ENCODE measurements at regions not wholly inside any gene's neighbourhood (a gene's known extent, or its start where the extent isn't known, plus 50 kb on each side); places are given as distances from the start of the nearest gene placed in this dataset.
A peak's percentile ranks its signal among the peaks of the same experiment; 100 is the strongest.

DNA sequence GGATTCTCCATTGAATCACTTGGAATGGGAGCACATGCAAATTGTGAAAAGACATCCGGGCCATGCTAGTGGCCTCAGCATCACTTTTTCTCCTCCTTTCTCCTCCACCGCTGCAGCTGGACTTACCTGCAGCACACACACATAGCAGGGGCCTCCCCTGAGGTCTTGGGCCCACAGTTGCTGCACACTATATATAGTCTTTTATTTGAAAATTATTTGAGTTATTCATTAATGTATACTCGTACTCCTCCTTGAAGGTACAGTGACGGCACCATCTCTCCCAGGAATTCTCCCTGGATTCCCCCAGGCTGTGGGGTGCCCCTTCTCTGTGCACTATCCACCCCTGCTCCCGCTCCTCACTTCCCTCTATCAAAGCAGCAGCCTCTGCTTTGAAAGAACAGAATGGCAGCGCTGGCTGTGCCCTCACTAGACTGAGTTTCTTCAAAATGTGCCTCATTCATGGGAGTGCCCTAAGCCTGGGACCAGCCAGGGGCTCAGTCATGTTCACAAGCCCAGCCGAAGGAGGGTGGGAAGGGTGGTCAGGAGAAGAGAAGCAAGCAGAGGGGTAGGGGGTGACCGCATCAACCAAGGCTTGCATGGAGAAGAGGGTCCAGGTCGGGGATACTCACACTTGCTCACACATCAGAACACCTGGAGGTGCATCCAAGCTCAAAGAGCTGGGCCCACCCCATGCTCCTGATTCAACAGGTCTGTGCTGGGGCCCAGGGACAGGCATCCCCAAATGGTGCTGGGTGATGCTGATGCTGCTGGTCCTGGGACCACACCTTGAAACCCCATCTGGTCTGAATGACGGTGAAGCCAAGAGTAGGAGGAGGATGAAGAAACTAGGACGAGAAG is 156.2 kb upstream of the ZMIZ1 start:
- Histone ChIP-seq H3K9me3 (no peaks in the 10 kb centered on the region), H3K27ac (no peak overlapping the region), H3K4me3 (no peak overlapping the region), H3K4me1 (peaks cover 4% of the 10 kb centered on the region), H3K36me3 (ENCODE audit: low read depth, missing control alignments) (no peaks in the 10 kb centered on the region), H3K27me3 (no peaks in the 10 kb centered on the region)
- intact Hi-C loops (cut with DNase I; ENCODE audit: low total_unique reads): no loop called here
- TF ChIP-seq, protein P1, sequence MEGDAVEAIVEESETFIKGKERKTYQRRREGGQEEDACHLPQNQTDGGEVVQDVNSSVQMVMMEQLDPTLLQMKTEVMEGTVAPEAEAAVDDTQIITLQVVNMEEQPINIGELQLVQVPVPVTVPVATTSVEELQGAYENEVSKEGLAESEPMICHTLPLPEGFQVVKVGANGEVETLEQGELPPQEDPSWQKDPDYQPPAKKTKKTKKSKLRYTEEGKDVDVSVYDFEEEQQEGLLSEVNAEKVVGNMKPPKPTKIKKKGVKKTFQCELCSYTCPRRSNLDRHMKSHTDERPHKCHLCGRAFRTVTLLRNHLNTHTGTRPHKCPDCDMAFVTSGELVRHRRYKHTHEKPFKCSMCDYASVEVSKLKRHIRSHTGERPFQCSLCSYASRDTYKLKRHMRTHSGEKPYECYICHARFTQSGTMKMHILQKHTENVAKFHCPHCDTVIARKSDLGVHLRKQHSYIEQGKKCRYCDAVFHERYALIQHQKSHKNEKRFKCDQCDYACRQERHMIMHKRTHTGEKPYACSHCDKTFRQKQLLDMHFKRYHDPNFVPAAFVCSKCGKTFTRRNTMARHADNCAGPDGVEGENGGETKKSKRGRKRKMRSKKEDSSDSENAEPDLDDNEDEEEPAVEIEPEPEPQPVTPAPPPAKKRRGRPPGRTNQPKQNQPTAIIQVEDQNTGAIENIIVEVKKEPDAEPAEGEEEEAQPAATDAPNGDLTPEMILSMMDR (IDR thresholded peaks at IDR 0.05): no peak
- TF ChIP-seq POLR2A (IDR thresholded peaks at IDR 0.05): no peak
- DNase-seq: no peak
- WGBS, 2 donors: 77 to 82% methylated on average over 10 to 11 of the region's 11 CpGs

DNA sequence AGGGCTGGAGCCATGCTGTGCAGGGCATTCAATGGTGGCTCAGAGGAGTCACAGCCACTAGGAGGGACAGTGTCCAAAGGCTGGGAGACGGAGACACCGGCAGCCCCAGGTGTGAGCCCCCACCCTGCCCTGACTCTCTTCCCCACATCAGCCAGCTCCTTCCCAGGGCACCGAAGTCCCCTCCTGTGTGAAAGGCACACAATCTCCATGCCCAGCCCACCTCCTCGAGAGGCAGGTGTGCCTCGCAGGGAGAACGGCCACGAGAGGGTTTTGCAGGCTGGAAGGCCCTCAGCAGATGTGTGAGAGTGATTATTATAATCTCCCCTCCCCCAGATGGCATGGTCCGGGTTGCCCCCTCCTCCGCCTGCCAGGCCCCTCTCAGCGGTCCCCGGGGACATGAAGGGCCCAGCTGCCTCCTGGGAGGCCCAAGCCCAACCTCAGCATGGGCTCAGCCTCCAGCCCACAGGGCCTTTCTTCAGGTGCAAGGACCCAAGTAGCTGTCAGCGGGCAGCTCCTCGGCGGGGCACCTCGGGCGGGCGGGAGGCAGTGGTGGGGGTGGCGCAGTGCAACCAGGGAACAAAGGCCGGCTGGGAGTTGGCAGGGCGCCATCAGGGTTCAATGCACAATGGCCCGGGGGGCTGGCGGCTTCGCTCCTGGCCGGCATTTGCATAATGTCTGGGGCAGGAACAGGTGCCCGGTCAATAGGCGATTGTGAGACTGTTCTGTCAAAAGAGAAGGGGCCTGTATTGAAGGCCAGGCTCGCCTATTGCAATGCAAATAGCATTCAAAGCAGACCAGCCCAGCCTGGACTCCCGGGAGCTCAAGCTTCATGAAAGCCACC is 155.3 kb upstream of the ZMIZ1 start:
- intact Hi-C loops (cut with DNase I; ENCODE audit: low total_unique reads): no loop called here
- Histone ChIP-seq H3K36me3 (ENCODE audit: low read depth, missing control alignments) (no peaks in the 10 kb centered on the region), H3K9me3 (no peaks in the 10 kb centered on the region), H3K27ac (no peak overlapping the region), H3K4me1 (no peaks in the 10 kb centered on the region), H3K4me3 (no peak overlapping the region), H3K27me3 (no peaks in the 10 kb centered on the region)
- TF ChIP-seq, protein P1 (IDR thresholded peaks at IDR 0.05): no peak
- TF ChIP-seq POLR2A (IDR thresholded peaks at IDR 0.05): no peak
- no peak for DNase-seq
- WGBS, 2 donors: 73 to 79% methylated on average over 7 to 28 of the region's 28 CpGs

DNA sequence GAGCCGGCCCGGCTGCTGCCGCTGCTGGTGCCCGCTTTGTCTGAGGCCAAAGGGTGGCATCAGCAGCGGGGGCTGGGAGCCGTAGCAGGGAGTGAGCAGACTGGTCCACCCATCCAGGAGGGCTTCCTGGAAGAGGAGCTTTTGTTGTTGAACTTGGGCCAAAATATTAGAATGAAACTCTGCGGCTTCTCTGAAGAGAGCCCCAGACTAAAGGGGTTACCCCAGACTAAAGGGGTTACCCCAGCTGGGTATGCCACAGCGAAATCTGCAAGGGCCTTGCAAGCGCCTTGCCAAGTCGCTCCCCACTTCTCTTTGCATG is 154.7 kb upstream of the ZMIZ1 start:
- Histone ChIP-seq H3K36me3 (ENCODE audit: low read depth, missing control alignments) (no peaks in the 10 kb centered on the region), H3K4me1 (no peaks in the 10 kb centered on the region), H3K4me3 (no peak overlapping the region), H3K27me3 (no peaks in the 10 kb centered on the region), H3K9me3 (no peaks in the 10 kb centered on the region), H3K27ac (no peak overlapping the region)
- intact Hi-C loops (cut with DNase I; ENCODE audit: low total_unique reads): no loop called here
- WGBS, 2 donors: 86 to 90% methylated on average over 5 to 10 of the region's 10 CpGs
- no peak for DNase-seq
- no peak for TF ChIP-seq POLR2A (IDR thresholded peaks at IDR 0.05)
- TF ChIP-seq, protein P1 (IDR thresholded peaks at IDR 0.05): no peak

DNA sequence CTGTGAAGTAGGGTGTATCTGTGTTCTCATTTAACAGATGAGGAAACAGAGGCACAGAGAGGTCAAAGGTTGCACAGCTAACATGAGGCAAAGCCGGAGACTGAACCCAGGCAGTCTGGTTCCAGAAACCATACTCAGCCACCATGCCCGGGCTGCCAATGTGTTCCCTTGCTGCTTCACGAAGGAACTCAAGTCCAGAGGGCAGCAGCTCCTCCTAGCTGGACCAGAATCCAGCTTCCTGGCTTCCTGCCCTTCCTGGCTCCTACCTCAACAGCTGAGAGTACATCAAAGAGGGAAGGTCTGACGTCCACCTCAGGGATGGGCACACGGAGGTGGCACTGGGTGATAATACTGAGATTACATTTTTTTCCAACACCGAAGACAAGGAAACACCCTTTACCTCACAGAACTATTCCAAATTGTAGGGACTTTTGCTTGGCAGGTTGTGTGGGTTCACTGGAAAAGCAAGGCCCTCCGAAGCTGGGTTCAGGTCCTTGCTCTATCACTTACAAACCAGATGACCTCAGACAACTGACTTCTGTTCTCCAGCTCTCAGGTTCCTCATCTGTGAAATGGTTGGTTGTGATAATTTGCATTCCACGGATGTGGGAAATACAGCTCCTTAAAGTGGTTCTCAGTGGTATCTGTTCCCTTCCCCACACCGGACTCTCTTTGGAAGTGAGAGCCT is 154.1 kb upstream of the ZMIZ1 start:
- Histone ChIP-seq H3K27me3 (no peaks in the 10 kb centered on the region), H3K9me3 (no peaks in the 10 kb centered on the region), H3K36me3 (ENCODE audit: low read depth, missing control alignments) (no peaks in the 10 kb centered on the region), H3K4me1 (no peaks in the 10 kb centered on the region), H3K4me3 (no peak overlapping the region), H3K27ac (no peak overlapping the region)
- 66 to 69% methylated on average over 9 of the region's 9 CpGs for WGBS, 2 donors
- no peak for TF ChIP-seq POLR2A (IDR thresholded peaks at IDR 0.05)
- TF ChIP-seq, protein P1 (IDR thresholded peaks at IDR 0.05): no peak
- DNase-seq: peak; percentile 27
- intact Hi-C loops (cut with DNase I; ENCODE audit: low total_unique reads): no loop called here

Data from testis (tissue), 2 donors.